Right kidney (tissue), 1 donor: ENCODE measurements at regions not wholly inside any gene's neighbourhood (a gene's known extent, or its start where the extent isn't known, plus 50 kb on each side); places are given as distances from the start of the nearest gene placed in this dataset.

Source experiments
- DNase-seq: peaks from one replicate; pipeline ENCODE4 v3.0.0-alpha.2; 2016

GRCh38 chr18:65995206-65995605 is 244.4 kb downstream of the CDH7 start:
- DNase-seq: no peak

GRCh38 chr18:65994302-65994701 is 243.5 kb downstream of the CDH7 start:
- no peak for DNase-seq

GRCh38 chr18:65990944-65991708 is 240.3 kb downstream of the CDH7 start:
- DNase-seq: no peak

GRCh38 chr18:65990174-65990690 is 239.4 kb downstream of the CDH7 start:
- DNase-seq: peak; percentile 2

GRCh38 chr18:65988972-65989371 is 238.2 kb downstream of the CDH7 start:
- DNase-seq: no peak

DNA sequence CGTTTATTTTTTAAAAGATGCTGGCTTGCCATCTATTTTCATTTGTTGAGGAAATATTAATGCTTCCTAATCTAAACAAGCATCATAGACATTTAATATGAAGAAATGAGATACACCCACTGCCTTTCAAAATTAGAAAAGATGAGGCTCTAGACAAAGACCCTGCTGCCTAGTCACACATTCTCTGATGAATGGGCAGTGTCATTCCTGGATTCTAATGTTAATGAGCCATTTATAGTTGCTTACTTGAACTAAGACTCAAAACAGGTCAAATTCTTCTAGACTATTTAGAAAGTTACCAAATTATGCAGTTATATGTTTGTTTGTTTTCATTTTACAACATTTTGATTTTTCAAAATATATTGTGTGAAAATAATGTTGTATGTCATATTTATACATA is 237.6 kb downstream of the CDH7 start:
- DNase-seq: no peak

DNA sequence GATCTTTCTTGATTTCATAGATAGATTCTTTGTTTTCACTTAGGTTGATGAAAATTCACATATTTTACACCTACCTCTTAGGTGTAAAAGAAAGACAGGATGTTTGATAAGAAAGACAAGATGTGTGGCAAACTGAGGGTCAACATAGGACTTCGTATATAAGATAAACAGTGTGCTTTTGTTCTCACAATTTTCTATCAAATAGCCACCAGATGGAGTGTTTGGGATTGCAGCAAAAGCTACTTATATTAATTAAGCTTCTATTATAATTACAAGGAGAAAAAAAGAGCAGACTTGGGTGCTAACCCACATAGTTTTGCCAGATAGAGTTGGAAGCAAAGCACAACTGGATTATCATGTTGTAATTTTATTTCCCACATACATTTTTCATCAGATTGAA is 232.9 kb downstream of the CDH7 start:
- no peak for DNase-seq

GRCh38 chr18:65975536-65975935 is 224.7 kb downstream of the CDH7 start:
- no peak for DNase-seq

- DNase-seq: no peak
Observed at GRCh38 chr18:65974758-65975157, 223.9 kb downstream of the CDH7 start.

- DNase-seq: no peak
Observed at GRCh38 chr18:65968239-65969004, 217.6 kb downstream of the CDH7 start.

DNA sequence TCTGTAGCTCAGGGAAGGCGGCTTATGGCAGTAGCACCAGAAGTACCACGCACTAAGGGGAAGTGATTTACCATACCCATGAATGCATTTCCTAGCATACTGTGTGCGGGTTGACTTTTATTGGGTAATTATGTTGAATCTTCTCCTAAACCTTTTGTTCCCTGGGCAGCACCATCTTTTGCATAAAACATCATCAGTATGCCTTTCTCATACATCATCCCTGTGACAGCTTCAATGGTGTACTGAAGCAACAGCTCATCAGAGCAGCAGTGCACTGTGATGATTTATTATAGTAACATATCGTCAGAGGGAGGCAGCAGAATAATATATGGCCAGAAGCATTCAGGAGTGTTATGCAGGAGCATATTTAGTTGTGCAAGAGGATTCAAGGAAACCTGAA is 204.9 kb downstream of the CDH7 start:
- DNase-seq: no peak

DNA sequence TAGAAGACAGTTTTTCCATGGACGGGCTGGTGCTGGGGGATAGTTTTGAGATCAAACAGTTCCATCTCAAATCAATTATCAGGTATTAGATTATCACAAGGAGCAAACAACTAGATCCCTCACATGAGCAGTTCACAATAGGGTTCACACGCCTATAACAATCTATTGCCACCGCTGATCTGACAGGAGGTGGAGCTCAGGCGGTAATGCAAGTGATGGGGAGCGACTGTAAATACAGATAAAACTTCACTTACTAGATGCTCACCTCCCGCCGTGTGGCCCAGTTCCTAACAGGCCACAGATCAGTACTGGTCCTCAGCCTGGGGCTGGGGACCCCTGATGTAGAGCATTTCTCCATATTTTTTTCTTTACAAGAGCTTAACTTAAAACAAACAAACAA is 203.6 kb downstream of the CDH7 start:
- DNase-seq: no peak

DNA sequence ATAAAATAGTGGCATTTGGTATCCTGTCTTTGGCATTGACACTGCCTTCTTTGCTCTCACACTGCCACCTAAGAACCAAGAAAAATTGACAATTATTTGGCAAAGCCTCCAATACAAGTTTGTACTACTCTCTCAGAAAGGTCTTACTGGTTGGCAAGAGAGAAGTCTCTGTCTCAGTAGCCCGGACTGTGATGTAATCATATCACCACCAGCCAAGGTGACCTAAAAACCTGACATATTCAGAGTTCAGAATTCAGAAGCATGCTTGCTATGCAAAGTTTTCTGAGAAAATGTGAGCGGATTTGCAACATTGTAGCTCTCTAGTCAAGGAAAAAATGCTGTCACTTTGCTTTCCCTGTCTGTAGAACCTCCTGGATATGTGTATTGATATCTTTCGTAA is 196.0 kb downstream of the CDH7 start:
- DNase-seq: no peak

GRCh38 chr18:65943268-65943667 is 192.5 kb downstream of the CDH7 start:
- no peak for DNase-seq

GRCh38 chr18:65942854-65943253 is 192.0 kb downstream of the CDH7 start:
- DNase-seq: no peak

GRCh38 chr18:65942104-65942503 is 191.3 kb downstream of the CDH7 start:
- DNase-seq: no peak

DNA sequence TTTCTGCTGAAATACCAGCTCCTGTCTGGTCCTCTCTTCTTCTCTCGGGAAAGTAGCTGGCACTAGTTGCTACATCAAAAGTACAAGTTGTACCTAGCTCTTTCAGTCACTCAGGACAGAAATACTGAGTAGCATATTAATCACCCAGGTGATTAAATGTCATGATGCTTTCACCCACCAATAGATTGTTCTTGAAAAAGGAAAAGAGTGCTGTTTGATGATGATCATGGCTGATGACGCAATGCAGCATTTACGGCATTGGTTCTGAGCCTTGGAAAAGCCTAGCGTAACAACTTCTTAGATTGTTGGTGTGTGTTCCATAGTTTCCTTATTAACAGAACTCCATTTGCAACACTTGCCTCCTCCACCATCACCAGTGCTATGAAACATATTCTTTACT is 190.7 kb downstream of the CDH7 start:
- no peak for DNase-seq
